Colonic mucosa (tissue), 4 donors: ENCODE measurements at regions not wholly inside any gene's neighbourhood (a gene's known extent, or its start where the extent isn't known, plus 50 kb on each side); places are given as distances from the start of the nearest gene placed in this dataset.
"Not testable (repeated sequence)": the region's sequence is repeated elsewhere in the genome, so short reads cannot be mapped to it uniquely, and the experiment has no call there.

Experiments
- DNase-seq: peaks from one replicate; pipeline ENCODE4 v3.0.0-alpha.2; 2020
- H3K27ac ChIP-seq: fragments of 200-600 bp; one replicate; pipeline ENCODE4 v1.8.0; 2021
- H3K27me3 ChIP-seq: fragments of 200-600 bp; one replicate; pipeline ENCODE4 v1.8.0; 2021
- H3K36me3 ChIP-seq: fragments of 200-600 bp; one replicate; pipeline ENCODE4 v1.8.0; 2021
- H3K4me1 ChIP-seq: fragments of 200-600 bp; one replicate; pipeline ENCODE4 v1.8.0; 2021; ENCODE audit warnings: mild to moderate bottlenecking
- H3K4me3 ChIP-seq: fragments of 200-600 bp; one replicate; pipeline ENCODE4 v1.8.0; 2021
- H3K9ac ChIP-seq, 2 donors: one replicate each; pipeline ENCODE4 v1.7.0; 2013; ENCODE audit warnings: control low read depth in 2 of 2, low read depth in 2 of 2, low read length in 2 of 2
- H3K9me3 ChIP-seq: fragments of 200-600 bp; one replicate; pipeline ENCODE4 v1.8.0; 2021
- intact Hi-C: fragments of 100-400 bp; cut with DNase I; formaldehyde crosslinking; loops from one replicate; pipeline ENCODE4 v1.14.1; 2022
- TF ChIP-seq, protein P1 (sequence below): fragments of 200-600 bp; IDR thresholded peaks from one replicate; pipeline ENCODE4 v1.8.0; 2022; ENCODE audit warnings: antibody characterized with exemption, mild to moderate bottlenecking
- donor health status: healthy.
- donor health status: DM: no; HTN: no; CAD: no.
- donor health status: DM: no; HTN: no; CAD: no.

- Histone ChIP-seq H3K9ac (no peak overlapping the region), H3K4me3 (no peak overlapping the region), H3K9me3 (no peaks in the 10 kb centered on the region), H3K27me3 (no peaks in the 10 kb centered on the region), H3K36me3 (no peaks in the 10 kb centered on the region), H3K4me1 (no peaks in the 10 kb centered on the region), H3K27ac (no peak overlapping the region)
- TF ChIP-seq, protein P1, sequence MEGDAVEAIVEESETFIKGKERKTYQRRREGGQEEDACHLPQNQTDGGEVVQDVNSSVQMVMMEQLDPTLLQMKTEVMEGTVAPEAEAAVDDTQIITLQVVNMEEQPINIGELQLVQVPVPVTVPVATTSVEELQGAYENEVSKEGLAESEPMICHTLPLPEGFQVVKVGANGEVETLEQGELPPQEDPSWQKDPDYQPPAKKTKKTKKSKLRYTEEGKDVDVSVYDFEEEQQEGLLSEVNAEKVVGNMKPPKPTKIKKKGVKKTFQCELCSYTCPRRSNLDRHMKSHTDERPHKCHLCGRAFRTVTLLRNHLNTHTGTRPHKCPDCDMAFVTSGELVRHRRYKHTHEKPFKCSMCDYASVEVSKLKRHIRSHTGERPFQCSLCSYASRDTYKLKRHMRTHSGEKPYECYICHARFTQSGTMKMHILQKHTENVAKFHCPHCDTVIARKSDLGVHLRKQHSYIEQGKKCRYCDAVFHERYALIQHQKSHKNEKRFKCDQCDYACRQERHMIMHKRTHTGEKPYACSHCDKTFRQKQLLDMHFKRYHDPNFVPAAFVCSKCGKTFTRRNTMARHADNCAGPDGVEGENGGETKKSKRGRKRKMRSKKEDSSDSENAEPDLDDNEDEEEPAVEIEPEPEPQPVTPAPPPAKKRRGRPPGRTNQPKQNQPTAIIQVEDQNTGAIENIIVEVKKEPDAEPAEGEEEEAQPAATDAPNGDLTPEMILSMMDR, result no peak
- DNase-seq, result no peak
- intact Hi-C loops, result no loop called here
Observed at GRCh38 chr3:5717254-5717653, 529.7 kb downstream of the EDEM1 start.

DNA sequence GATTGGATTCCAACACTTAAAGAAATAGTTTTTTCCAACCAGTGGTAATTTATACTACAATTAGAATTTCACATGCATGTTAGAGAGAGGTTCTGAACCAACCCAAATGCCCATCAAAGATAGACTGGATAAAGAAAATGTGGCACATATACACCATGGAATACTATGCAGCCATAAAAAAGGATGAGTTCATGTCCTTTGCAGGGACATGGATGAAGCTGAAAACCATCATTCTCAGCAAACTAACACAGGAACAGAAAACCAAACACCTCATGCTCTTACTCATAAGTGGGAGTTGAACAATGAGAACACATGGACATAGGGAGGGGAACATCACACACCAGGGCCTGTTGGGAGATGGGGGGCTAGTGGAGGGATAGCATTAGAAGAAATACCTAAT, 532.2 kb downstream of the EDEM1 start:
- H3K9ac ChIP-seq, intact Hi-C loops: not testable (repeated sequence)

GRCh38 chr3:5725801-5726200, 538.3 kb downstream of the EDEM1 start:
- H3K9me3 ChIP-seq, result no peaks in the 10 kb centered on the region
- H3K36me3 ChIP-seq, result no peaks in the 10 kb centered on the region
- H3K4me3 ChIP-seq, result no peak overlapping the region
- no peaks in the 10 kb centered on the region for H3K27me3 ChIP-seq
- DNase-seq, result no peak
- TF ChIP-seq, protein P1, result no peak
- no peak overlapping the region for H3K9ac ChIP-seq
- no peak overlapping the region for H3K27ac ChIP-seq
- H3K4me1 ChIP-seq, result no peaks in the 10 kb centered on the region
- intact Hi-C loops, result no loop called here

More for the DNA sequence above, 532.2 kb downstream of the EDEM1 start:
- not testable (repeated sequence) for H3K36me3 ChIP-seq, H3K4me3 ChIP-seq, H3K27ac ChIP-seq, H3K27me3 ChIP-seq, H3K4me1 ChIP-seq, DNase-seq, H3K9me3 ChIP-seq

DNA sequence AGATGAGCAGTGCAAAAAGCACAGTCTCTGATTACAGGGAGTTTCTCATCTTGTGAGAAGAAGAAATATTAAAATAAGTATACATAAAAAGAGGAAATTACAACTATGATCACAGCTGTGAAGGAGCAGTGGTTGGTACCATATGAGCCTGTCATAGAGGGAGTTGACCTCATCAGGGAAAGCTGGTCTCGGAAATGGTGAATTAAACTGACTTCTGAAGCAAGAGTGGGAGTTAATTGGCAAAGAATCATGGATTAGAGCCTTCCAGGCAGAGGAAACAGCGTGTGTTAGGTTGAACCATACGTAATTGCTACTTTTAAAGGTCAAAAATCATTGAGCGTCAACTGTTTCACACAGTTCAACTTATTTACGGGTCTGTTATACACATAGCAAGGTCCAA, 539.1 kb downstream of the EDEM1 start:
- TF ChIP-seq, protein P1, result no peak
- no peak for DNase-seq
- Histone ChIP-seq H3K9ac (no peak overlapping the region), H3K27ac (no peak overlapping the region), H3K9me3 (no peaks in the 10 kb centered on the region), H3K4me1 (no peaks in the 10 kb centered on the region), H3K27me3 (no peaks in the 10 kb centered on the region), H3K4me3 (no peak overlapping the region), H3K36me3 (no peaks in the 10 kb centered on the region)
- intact Hi-C loops, result no loop called here

- DNase-seq, result no peak
- TF ChIP-seq, protein P1, result no peak
- Histone ChIP-seq H3K9ac (no peak overlapping the region), H3K36me3 (no peaks in the 10 kb centered on the region), H3K9me3 (no peaks in the 10 kb centered on the region), H3K4me3 (no peak overlapping the region), H3K27me3 (no peaks in the 10 kb centered on the region), H3K27ac (no peak overlapping the region), H3K4me1 (no peaks in the 10 kb centered on the region)
- intact Hi-C loops, result no loop called here
Observed at GRCh38 chr3:5727743-5728484, 540.4 kb downstream of the EDEM1 start.

GRCh38 chr3:5729852-5730251, 542.3 kb downstream of the EDEM1 start:
- intact Hi-C loops, result loop anchor here (5.0 to 10.0 kb wide), 2 partner anchors 163 to 305 kb away; no protein-coding TSS in a partner anchor
- no peaks in the 10 kb centered on the region for H3K27me3 ChIP-seq
- no peak overlapping the region for H3K4me3 ChIP-seq
- H3K27ac ChIP-seq, result no peak overlapping the region
- no peaks in the 10 kb centered on the region for H3K9me3 ChIP-seq
- no peak overlapping the region for H3K9ac ChIP-seq
- no peak for DNase-seq
- no peaks in the 10 kb centered on the region for H3K36me3 ChIP-seq
- TF ChIP-seq, protein P1, result no peak
- no peaks in the 10 kb centered on the region for H3K4me1 ChIP-seq
